ENCODE measurements at regions not wholly inside any gene's neighbourhood (a gene's known extent, or its start where the extent isn't known, plus 50 kb on each side); places are given as distances from the start of the nearest gene placed in this dataset.
A peak's percentile ranks its signal among the peaks of the same experiment; 100 is the strongest.

DNA sequence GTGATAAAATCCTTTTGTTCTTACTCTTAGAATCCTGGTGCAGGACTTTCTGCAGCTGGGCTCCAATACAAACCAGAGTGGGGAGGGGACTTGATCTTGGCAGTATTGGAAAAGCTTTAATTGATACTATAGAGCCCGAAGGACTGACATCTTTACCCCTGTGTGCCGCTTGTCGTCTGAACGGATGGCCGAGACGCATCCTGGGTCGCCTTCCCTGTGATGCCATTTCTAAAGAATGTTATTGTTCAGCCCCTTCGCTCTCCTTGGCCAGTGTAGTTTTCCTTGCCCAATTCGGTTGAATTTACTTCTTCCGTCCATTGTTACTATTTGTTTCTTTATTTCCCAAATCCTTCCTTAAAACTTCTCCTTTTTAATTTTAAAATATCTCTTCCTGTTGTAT, 80.9 kb downstream of the CLDN34 start (continued):
- no peak for TF ChIP-seq CBFB (IDR thresholded peaks at IDR 0.05; ENCODE audit: low read depth)

DNA sequence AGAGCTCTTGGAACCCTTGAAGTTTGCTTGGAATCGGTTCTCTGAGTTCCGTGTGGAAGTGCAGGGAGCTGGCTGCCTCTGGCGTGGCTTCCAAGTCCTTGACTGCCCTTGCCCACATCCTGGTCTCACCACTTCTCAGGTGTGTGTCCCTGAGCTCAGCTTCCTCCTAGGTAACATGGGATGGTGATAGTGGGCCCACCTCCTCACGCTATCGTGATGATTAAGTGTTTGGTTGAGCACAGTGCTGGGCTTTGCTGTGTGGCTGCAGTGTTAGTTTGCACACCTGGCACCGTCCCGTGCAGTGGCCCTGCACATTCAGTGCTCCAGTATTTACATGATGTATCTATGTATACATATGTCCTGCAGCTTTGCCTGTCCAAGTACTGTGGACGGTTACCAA, 81.5 kb downstream of the CLDN34 start:
- Histone ChIP-seq H3K9ac (ENCODE audit: control insufficient read depth, insufficient read depth, low read length) (no peak overlapping the region), H3K27me3 (replicated peaks in 1 of 2; ENCODE audit: control insufficient read depth in 2 of 2, insufficient read depth in 2 of 2, low read length in 1 of 2) (no peaks in the 10 kb centered on the region), H3K4me1 (ENCODE audit: control insufficient read depth, insufficient read depth, low read length) (no peaks in the 10 kb centered on the region), H2AFZ (ENCODE audit: control insufficient read depth, low read depth, low read length) (no peak overlapping the region), H3K4me3 (no peak overlapping the region), H4K20me1 (ENCODE audit: control insufficient read depth, insufficient read depth) (no peaks in the 10 kb centered on the region), H3K79me2 (ENCODE audit: control insufficient read depth, insufficient read depth, low read length) (no peaks in the 10 kb centered on the region), H3K36me3 (ENCODE audit: control insufficient read depth in 2 of 2, insufficient read depth in 2 of 2, low read length in 1 of 2) (no peaks in the 10 kb centered on the region), H3K4me2 (ENCODE audit: control insufficient read depth, insufficient read depth) (no peak overlapping the region), H3K9me3 (replicated peaks; ENCODE audit: control insufficient read depth, insufficient read depth, low read length) (no peaks in the 10 kb centered on the region), H3K27ac (ENCODE audit: control insufficient read depth, insufficient read depth) (no peak overlapping the region)
- 55% methylated on average over 8 of the region's 8 CpGs for WGBS (ENCODE audit: insufficient coverage, insufficient replicate concordance, low lambda C conversion rate, missing lambda C conversion rate)
- TF ChIP-seq SRF (IDR thresholded peaks at IDR 0.05; ENCODE audit: low read depth in 2 of 2, low read length in 2 of 2) (no peak), CHD1 (IDR thresholded peaks at IDR 0.05; ENCODE audit: low read depth, low read length) (no peak), EED (IDR thresholded peaks at IDR 0.05; ENCODE audit: low read depth) (no peak), YBX1 (IDR thresholded peaks at IDR 0.05) (no peak), KLF5 (IDR thresholded peaks at IDR 0.05; ENCODE audit: partially characterized antibody) (no peak), BMI1 (IDR thresholded peaks at IDR 0.05; ENCODE audit: borderline replicate concordance) (no peak)
- TF ChIP-seq, protein P1, sequence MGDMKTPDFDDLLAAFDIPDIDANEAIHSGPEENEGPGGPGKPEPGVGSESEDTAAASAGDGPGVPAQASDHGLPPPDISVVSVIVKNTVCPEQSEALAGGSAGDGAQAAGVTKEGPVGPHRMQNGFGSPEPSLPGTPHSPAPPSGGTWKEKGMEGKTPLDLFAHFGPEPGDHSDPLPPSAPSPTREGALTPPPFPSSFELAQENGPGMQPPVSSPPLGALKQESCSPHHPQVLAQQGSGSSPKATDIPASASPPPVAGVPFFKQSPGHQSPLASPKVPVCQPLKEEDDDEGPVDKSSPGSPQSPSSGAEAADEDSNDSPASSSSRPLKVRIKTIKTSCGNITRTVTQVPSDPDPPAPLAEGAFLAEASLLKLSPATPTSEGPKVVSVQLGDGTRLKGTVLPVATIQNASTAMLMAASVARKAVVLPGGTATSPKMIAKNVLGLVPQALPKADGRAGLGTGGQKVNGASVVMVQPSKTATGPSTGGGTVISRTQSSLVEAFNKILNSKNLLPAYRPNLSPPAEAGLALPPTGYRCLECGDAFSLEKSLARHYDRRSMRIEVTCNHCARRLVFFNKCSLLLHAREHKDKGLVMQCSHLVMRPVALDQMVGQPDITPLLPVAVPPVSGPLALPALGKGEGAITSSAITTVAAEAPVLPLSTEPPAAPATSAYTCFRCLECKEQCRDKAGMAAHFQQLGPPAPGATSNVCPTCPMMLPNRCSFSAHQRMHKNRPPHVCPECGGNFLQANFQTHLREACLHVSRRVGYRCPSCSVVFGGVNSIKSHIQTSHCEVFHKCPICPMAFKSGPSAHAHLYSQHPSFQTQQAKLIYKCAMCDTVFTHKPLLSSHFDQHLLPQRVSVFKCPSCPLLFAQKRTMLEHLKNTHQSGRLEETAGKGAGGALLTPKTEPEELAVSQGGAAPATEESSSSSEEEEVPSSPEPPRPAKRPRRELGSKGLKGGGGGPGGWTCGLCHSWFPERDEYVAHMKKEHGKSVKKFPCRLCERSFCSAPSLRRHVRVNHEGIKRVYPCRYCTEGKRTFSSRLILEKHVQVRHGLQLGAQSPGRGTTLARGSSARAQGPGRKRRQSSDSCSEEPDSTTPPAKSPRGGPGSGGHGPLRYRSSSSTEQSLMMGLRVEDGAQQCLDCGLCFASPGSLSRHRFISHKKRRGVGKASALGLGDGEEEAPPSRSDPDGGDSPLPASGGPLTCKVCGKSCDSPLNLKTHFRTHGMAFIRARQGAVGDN (IDR thresholded peaks at IDR 0.05): no peak
- BruUV-seq (replicated peaks): no TSS peak
- RAD21 ChIA-PET (ENCODE audit: unreplicated experiment): interaction anchor here (1.2 kb wide), 1 partner anchor 71 kb away, joined by 4 read pairs; no protein-coding TSS in a partner anchor
- SMC1A ChIA-PET (ENCODE audit: uncharacterized antibody, unreplicated experiment): interaction anchor here (0.8 to 1.2 kb wide), 2 partner anchors 18 to 31 kb away, joined by 3 read pairs; no protein-coding TSS in a partner anchor
- peak; percentile 14; the same call in 2 of the 3 replicates for ATAC-seq
- CTCF ChIA-PET: no interaction called here
- DNase-seq (ENCODE audit: low read depth, low spot score): no peak
- POLR2A ChIA-PET: no interaction called here
- intact Hi-C loops (cut with micrococcal nuclease; ENCODE audit: unreplicated experiment): no loop called here
- in situ Hi-C loops (cut with MboI): no loop called here
- FAIRE-seq: no peak

All from GM12878 (cell line).